Right ventricle myocardium inferior (tissue), 1 donor: ENCODE measurements at regions not wholly inside any gene's neighbourhood (a gene's known extent, or its start where the extent isn't known, plus 50 kb on each side); places are given as distances from the start of the nearest gene placed in this dataset.
A peak's percentile ranks its signal among the peaks of the same experiment; 100 is the strongest.
"Not testable (repeated sequence)": the region's sequence is repeated elsewhere in the genome, so short reads cannot be mapped to it uniquely, and the experiment has no call there.

Experiments used
- ATAC-seq: fragments of 200-7000 bp; cut with Tn5 transposase; one replicate; pipeline ENCODE4 v1.9.1; 2020; ENCODE audit warnings: mild to moderate bottlenecking, moderate library complexity
- DNase-seq: peaks from one replicate; pipeline ENCODE4 v3.0.0; 2021; ENCODE audit errors: missing footprints
- intact Hi-C: fragments of 100-400 bp; cut with DNase I; formaldehyde crosslinking; loops from one replicate; pipeline ENCODE4 v1.11.0; 2022
- donor health status: DM: no; HTN: yes; CAD: no; lungs with severe emphysema.

GRCh38 chr4:62549601-62550000, 1349.5 kb downstream of the ADGRL3 start:
- intact Hi-C loops: no loop called here
- no peak for ATAC-seq

GRCh38 chr4:62548765-62549164, 1348.6 kb downstream of the ADGRL3 start:
- ATAC-seq (peak; percentile 62), DNase-seq (no peak)
- intact Hi-C loops: no loop called here

More at GRCh38 chr4:62549601-62550000, 1349.5 kb downstream of the ADGRL3 start:
- DNase-seq: no peak

DNA sequence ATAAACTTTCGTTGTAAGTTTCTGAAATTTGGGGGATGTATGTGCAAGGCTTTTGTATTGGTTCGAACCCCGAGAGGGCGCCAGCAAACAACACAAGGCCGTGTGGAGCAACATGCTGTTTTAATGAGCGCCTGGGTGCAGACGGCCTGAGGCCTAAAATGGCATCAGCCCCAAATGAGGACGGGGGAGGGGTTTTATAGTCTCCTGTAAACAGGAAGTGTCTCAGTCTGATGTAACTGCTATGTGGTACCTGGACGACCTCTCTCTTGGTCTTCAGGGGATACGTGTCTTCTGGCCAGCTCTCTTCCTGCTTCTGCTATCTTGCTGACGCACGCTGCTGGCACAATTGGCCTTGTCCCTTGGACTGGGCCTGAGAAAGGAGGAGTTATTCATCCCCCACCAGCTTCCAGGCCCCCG, 1348.0 kb downstream of the ADGRL3 start:
- ATAC-seq: peak; percentile 89

GRCh38 chr4:62544428-62544827, 1344.3 kb downstream of the ADGRL3 start:
- intact Hi-C loops: no loop called here
- DNase-seq (no peak), ATAC-seq (no peak)

More for the DNA sequence above, 1348.0 kb downstream of the ADGRL3 start:
- DNase-seq: peak; percentile 75
- intact Hi-C loops: no loop called here

GRCh38 chr4:62543002-62543401, 1342.9 kb downstream of the ADGRL3 start:
- ATAC-seq: no peak
- intact Hi-C loops: no loop called here
- no peak for DNase-seq

DNA sequence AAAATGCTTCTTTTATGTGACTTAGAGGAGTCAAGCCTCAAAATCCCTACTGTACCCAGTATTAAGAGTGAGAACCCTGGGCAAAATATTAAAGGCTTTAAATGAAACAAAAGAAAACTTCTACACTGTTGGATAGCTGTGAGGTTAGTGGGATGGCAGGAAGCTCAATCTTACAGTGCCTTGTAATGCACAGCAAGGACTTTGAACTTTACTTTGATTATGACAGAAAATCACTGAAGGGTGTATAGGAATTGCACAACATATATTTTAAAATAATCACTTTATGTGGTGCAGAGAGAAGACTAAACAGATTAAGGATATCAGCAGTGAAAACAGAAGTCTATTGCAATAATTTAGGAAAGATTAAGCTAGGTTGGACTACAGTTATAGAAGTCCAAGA, 1333.4 kb downstream of the ADGRL3 start:
- no peak for ATAC-seq
- intact Hi-C loops: no loop called here

GRCh38 chr4:62531731-62532130, 1331.6 kb downstream of the ADGRL3 start:
- intact Hi-C loops: no loop called here
- no peak for DNase-seq
- ATAC-seq: no peak

More for the DNA sequence above, 1333.4 kb downstream of the ADGRL3 start:
- no peak for DNase-seq

DNA sequence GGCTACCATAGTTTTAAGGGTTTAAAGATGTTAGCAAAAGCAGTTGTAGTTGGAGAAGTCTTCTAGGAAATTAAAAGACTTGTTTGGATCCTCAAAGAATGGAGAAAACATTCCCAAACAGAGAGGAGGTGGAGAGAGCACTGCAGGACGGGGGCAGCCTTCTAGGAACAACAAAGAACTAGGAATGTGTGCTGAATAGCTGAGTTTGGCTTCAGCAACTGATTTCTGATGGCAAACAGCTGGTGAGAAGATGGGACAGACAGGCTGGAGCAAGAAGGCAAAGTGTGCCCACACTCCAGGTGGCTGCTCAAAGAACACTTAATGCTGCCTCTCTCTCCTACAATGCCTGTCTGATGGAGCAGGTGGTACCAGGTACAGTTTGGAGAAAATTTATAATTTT, 1331.1 kb downstream of the ADGRL3 start:
- ATAC-seq: no peak
- intact Hi-C loops: no loop called here
- DNase-seq: no peak

DNA sequence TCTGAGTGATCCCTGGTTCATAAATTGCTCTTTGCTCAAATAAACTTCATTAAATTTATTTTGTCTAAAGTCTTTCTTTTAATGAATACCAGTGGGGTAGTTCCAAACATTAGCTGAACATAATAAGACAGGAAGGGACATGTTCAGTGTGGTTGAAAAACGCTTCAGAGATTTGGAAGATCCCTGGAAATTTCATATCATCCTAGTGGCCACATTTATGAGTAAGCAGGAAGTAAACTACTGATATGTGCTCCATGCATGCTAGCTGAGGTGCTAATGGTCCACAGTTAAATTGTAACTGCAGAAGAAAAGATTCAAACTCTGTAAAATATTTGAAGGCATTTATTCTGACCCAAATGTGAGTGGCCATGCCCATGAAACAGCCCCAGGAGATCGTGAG, 1328.7 kb downstream of the ADGRL3 start:
- DNase-seq: no peak
- intact Hi-C loops: no loop called here
- no peak for ATAC-seq

GRCh38 chr4:62526671-62527070, 1326.5 kb downstream of the ADGRL3 start:
- ATAC-seq (no peak), DNase-seq (no peak)
- intact Hi-C loops: no loop called here

GRCh38 chr4:62523256-62523655, 1323.1 kb downstream of the ADGRL3 start:
- no peak for DNase-seq
- intact Hi-C loops: no loop called here
- no peak for ATAC-seq

DNA sequence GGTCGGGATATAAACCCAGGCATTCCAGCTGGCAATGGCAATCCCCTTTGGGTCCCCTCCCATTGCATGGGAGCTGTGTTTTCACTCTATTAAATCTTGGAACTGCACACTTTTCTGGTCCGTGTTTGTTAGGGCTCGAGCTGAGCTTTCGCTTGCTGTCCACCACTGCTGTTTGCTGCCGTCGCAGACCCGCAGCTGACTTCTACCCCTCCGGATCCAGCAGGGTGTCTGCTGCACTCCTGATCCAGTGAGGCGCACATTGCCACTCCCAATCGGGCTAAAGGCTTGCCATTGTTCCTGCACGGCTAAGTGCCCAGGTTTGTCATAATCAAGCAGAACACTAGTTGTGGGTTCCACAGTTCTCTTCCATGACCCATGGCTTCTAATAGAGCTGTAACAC, 1322.1 kb downstream of the ADGRL3 start:
- intact Hi-C loops: no loop called here
- DNase-seq (no peak), ATAC-seq (no peak)

GRCh38 chr4:62517716-62518115, 1317.6 kb downstream of the ADGRL3 start:
- intact Hi-C loops: no loop called here
- ATAC-seq: no peak
- DNase-seq: no peak

- intact Hi-C loops: no loop called here
- ATAC-seq: no peak
- no peak for DNase-seq
Measured at GRCh38 chr4:62513306-62513705, 1313.2 kb downstream of the ADGRL3 start.

- ATAC-seq (no peak), DNase-seq (no peak)
- intact Hi-C loops: no loop called here
Measured at GRCh38 chr4:62512271-62512670, 1312.1 kb downstream of the ADGRL3 start.

- intact Hi-C loops: no loop called here
- ATAC-seq: no peak
- no peak for DNase-seq
Measured at GRCh38 chr4:62510228-62510627, 1310.1 kb downstream of the ADGRL3 start.

GRCh38 chr4:62500296-62500695, 1300.2 kb downstream of the ADGRL3 start:
- DNase-seq (no peak), ATAC-seq (no peak)
- intact Hi-C loops: no loop called here

GRCh38 chr4:62495032-62495431, 1294.9 kb downstream of the ADGRL3 start:
- ATAC-seq (no peak), DNase-seq (no peak)
- intact Hi-C loops: no loop called here

DNA sequence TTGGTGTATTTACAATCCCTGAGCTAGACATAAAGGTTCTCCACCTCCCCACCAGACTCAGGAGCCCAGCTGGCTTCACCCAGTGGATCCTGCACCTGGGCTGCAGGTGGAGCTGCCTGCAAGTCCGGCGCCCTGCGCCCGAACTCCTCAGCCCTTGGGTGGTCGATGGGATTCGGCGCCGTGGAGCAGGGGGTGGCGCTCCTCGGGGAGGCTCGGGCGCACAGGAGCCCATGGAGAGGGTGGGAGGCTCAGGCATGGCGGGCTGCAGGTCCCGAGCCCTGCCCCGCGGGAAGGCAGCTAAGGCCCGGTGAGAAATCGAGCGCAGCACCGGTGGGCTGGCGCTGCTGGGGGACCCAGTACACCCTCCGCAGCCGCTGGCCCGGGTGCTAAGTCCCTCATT, 1291.6 kb downstream of the ADGRL3 start:
- ATAC-seq, DNase-seq, intact Hi-C loops: not testable (repeated sequence)

GRCh38 chr4:62490635-62491034, 1290.5 kb downstream of the ADGRL3 start:
- intact Hi-C loops: no loop called here
- DNase-seq: no peak
- no peak for ATAC-seq

GRCh38 chr4:62487016-62487415, 1286.9 kb downstream of the ADGRL3 start:
- ATAC-seq (no peak), DNase-seq (no peak)
- intact Hi-C loops: no loop called here

DNA sequence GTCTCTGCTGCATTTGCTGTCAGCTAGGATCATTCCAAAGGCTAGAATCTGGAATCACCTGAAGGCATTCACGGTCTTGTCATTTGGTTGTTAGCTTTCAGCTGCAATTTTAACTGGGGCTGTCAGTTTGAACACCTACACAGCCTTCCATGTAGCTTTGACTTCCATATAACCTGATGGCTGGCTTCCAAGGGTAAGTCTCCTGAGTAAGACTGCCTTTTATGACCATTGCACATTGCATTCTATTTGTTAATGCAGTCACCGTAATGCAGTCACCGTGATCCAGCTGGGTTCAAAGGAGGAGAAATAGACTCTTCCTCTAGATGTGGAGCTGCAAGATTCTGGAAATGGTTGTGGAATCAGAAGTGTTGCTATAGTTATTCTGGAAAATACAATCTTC, 1284.2 kb downstream of the ADGRL3 start:
- intact Hi-C loops: no loop called here
- no peak for ATAC-seq
- DNase-seq: no peak
